HG03039 (cell line): ENCODE measurements at regions not wholly inside any gene's neighbourhood (a gene's known extent, or its start where the extent isn't known, plus 50 kb on each side); places are given as distances from the start of the nearest gene placed in this dataset.

Source experiments
- ATAC-seq: cut with Tn5 transposase; IDR thresholded peaks from one replicate; pipeline ENCODE4 v1.9.1; 2021; ENCODE audit warnings: mild to moderate bottlenecking, moderate library complexity; ENCODE audit not compliant: unreplicated experiment

DNA sequence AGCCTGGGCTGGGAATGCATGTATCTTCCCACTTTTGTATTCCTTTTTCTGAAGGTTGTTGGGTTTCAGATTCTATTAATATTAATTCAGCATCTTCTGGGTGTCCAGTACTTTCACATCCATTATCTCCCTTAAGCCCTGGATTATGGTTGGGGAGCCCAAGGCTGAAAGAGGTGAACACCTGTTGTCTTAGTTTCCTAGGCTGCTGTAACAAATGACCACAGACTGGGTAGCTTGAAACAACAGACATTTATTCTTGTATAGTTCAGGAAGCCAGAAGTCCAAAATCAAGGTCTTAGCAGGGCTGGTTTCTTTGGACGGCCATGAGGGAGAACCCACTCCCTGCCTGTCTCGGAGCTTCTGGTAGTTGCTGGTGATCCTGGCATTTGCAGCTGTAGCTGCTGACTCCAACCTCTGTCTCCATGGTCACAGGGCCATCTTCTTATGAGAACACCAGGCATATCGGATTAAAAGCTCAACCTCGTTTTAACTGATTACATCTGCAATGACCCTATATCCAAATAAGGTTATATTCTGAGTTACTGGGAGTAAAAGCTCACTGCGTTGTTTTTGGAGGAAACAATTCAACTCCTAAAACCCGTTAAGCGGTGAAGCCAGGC, 68.2 kb upstream of the CLMN start:
- no peak for ATAC-seq

- ATAC-seq: no peak
Observed at GRCh38 chr14:95386536-95387095, 66.9 kb upstream of the CLMN start.

DNA sequence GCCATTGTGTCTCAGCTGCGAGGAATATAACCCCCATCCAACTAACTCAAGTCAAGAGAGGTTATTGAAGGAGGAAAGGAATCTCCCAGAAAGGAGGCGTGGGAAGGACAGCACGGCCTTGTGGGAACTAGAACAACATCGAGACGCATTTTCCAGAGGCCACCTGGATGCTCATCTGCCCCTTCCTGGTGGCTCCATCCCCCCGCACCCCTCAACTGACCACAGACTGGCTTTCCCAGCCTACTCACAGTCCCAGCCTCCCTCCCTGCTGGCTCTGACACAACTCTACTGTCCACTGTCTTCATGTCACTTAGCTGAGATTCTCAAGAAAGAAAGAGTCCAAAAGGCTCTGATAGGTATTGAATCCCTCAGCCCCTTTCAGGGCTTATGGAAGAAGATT, 66.0 kb upstream of the CLMN start:
- ATAC-seq: no peak

DNA sequence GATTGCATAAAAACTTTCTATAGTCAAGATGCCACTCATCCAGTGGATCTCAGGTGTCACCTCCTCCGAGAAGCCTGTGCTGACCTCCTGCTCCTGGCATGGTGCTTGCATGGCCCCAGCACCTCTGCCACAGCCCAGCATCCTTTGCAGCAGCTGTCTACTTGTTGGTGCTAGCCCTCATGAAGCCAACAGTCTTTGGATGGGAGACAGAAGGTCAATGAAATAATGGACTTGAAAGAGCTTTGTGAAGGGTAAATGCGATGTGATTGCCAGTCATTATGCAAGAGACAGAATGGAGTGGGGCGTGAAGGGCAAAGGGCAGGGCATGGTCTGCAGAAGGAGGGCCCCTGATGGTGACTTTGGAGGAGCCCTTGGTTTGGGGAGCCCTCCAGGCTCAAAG, 63.0 kb upstream of the CLMN start:
- no peak for ATAC-seq

GRCh38 chr14:95381726-95382125, 62.0 kb upstream of the CLMN start:
- no peak for ATAC-seq

DNA sequence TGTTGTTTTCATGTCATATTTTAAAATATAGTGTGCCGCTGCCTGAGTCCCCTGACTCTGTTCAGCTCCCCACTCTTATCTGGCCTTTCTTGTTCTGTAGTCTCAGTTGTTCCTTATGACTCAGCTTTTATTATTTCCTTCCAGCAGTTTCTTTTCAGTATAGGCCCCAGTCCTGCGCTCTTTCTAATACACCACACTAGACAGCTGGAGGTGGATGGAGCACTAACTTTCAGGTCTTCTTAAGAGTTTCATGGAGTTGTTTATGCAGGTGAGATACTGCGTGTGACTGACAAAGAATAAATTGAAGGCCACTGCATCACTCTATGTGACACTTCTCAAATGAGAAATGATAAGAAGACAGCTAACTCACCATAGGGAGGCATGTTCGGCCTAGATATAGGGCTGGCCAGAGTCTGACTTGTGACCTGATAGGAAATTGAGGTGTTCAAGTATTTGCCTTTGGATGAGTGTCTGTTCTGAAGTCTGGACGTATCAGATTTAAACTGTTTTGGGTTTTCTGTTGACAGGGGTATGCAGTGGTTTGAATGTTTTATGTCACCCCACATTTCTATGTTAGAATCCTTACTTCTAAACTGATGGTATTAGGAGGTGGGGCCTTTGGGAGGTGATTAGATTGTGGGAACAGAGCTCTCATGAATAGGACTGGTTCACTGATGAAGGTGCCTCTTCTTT, 60.8 kb upstream of the CLMN start:
- no peak for ATAC-seq

DNA sequence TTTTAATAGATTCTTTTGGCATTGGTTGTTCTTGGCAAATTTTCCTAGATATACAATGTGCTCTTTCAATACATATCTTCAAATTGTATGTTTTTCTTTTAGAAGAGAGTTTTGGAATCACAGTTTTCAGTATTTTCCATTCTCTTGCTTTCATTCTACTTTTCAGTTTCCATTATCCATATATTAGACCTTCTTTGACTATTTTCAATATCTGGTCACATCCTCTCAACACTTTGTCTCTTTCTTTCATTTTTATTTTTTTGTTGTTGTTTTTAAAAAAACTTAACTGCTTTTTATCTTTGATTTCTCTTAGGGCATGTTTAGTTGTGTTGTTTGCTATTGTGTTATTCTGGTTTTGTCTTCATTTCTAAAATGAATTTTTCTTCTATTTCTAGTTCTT, 59.9 kb upstream of the CLMN start:
- no peak for ATAC-seq

GRCh38 chr14:95375539-95376109, 55.9 kb upstream of the CLMN start:
- no peak for ATAC-seq

DNA sequence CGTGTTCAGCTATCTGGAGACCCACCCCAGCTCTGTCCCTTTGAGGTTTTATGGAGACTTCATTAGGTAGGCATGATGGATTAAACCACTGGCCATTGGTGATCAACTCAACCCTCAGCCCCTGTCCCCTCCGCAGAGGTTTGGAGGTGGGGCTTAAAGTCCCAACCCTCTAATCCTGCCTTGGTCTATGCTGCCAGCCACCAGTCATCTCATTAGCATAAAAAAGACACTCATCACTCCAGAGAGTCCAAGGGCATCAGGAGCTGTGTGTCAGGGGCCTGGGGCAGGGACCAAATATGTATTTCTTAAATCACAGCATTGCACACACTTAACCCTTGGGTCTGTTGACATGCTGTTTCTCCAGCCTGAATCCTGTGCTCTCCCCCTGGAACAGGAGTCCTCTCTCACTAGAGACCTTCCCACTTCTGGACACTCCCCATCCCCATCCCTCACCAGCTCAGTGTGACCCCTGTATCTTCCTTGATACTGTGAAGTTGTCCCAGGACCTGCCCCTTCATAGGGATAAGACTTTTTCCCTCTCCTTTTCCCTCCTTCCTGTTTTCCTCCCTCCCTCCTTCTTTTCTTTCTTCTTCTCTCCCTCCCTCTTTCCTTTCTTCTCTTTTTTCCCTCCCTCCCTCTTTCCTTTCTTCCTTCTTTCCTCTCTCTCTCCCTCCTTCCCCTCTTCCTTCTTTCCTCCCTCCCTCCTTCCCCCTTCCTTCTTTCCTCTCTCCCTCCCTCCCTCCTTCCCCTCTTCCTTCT, 54.7 kb upstream of the CLMN start:
- ATAC-seq: no peak

GRCh38 chr14:95370076-95370475, 50.4 kb upstream of the CLMN start:
- ATAC-seq: no peak
